ENCODE measurements at regions not wholly inside any gene's neighbourhood (a gene's known extent, or its start where the extent isn't known, plus 50 kb on each side); places are given as distances from the start of the nearest gene placed in this dataset.

DNA sequence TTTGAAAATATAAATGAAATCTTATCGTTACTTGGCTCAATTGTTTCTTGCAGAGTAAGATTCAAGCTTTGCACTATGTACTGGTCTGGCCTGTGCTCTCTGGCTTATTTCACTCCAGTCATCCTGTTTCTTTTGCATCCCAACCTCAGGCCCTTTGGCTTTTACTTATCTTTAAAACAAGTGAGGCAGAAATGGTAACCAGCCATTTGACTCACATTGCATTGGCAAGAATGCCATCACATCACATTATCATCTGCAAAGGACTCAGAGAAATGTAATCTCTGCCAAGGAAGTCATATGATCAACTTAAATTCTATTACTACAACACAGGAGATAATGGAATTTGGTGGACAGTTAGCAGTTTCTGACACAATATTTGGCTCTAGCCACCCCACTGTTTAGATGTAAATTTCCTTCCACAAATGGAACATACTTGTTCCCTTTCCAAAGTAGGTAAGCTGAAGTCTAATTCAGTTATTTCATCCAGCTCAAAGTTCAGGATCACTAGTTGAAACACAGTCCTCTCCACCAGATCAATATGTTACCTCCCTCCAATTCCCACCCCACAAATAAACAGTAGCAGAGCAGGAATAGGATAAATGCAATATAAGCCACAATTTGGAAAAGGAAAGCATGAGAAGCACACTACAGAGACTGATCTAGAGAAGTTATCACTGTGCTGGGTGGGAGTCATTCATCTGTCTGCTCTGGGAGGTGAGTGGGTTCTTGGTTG is 65.0 kb upstream of the DSC1 start:
- POLR2A ChIA-PET, result no interaction called here
- TF ChIP-seq LEF1 (IDR thresholded peaks at IDR 0.05; ENCODE audit: borderline replicate concordance) (no peak), SP1 (IDR thresholded peaks at IDR 0.05) (no peak), L3MBTL2 (conservative IDR thresholded peaks at IDR 0.05) (no peak), ELF4 (IDR thresholded peaks at IDR 0.05) (no peak), SUZ12 (IDR thresholded peaks at IDR 0.05) (no peak), CTBP1 (IDR thresholded peaks at IDR 0.05; ENCODE audit: borderline replicate concordance) (no peak), ZNF384 (IDR thresholded peaks at IDR 0.05) (no peak), FOXA1 (IDR thresholded peaks at IDR 0.05) (no peak), TARDBP (IDR thresholded peaks at IDR 0.05) (no peak)
- TF ChIP-seq, protein P1, sequence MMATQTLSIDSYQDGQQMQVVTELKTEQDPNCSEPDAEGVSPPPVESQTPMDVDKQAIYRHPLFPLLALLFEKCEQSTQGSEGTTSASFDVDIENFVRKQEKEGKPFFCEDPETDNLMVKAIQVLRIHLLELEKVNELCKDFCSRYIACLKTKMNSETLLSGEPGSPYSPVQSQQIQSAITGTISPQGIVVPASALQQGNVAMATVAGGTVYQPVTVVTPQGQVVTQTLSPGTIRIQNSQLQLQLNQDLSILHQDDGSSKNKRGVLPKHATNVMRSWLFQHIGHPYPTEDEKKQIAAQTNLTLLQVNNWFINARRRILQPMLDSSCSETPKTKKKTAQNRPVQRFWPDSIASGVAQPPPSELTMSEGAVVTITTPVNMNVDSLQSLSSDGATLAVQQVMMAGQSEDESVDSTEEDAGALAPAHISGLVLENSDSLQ (IDR thresholded peaks at IDR 0.05), result no peak
- DNase-seq (ENCODE audit: extremely low spot score), result no peak
- CTCF ChIA-PET, result no interaction called here

DNA sequence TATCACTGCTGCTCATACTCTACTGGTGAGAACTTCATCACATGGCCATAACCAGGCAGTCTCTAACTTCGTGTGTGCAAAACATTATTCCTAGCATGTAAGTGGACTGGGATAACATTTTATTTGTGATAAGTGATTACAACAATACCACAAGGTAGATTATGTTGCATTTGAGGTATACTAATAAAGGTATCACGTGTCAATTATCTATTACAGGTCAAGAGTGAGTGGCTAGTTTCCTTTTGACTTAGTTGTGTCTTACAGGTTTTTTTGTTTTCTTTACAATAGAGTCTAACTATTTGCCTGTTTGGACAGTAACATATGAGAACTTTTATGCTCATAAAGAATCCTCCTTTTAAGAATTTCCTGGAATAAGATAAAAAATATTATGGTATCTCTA is 67.2 kb upstream of the DSC1 start:
- no peak for DNase-seq (ENCODE audit: extremely low spot score)
- no peak for TF ChIP-seq FOXA1 (IDR thresholded peaks at IDR 0.05)
- no peak for TF ChIP-seq FOXK2 (IDR thresholded peaks at IDR 0.05)
- TF ChIP-seq HDGF (IDR thresholded peaks at IDR 0.05; ENCODE audit: borderline replicate concordance), result no peak
- no peak for TF ChIP-seq TARDBP (IDR thresholded peaks at IDR 0.05)
- no peak for TF ChIP-seq ELF4 (IDR thresholded peaks at IDR 0.05)
- TF ChIP-seq FOXM1 (IDR thresholded peaks at IDR 0.05; ENCODE audit: borderline replicate concordance), result no peak
- TF ChIP-seq ARNT (IDR thresholded peaks at IDR 0.05), result no peak
- POLR2A ChIA-PET, result no interaction called here
- CTCF ChIA-PET, result no interaction called here

DNA sequence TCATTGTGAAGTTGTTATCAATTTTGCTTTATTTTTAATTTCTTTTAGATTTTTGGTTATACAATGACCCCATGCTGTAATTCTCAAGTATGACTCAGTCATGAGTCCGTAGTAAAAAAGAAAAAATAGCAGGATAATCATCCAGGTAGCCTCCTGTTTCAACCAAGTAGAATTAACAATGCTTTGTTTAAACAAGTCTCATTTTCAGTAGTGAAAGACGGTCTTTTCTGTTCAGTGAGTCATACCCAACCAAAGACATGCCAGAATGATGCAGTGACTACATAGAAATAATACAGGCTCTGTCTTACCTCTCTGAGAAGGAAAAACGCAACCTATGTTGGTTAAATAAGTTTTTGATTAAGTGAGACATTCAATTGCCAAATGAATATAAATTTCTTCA is 67.8 kb upstream of the DSC1 start:
- POLR2A ChIA-PET, result no interaction called here
- CTCF ChIA-PET, result interaction anchor here (0.9 to 1.1 kb wide), 2 partner anchors 11 to 14 kb away, joined by 3 to 4 read pairs; no protein-coding TSS in a partner anchor
- DNase-seq (ENCODE audit: extremely low spot score), result no peak

DNA sequence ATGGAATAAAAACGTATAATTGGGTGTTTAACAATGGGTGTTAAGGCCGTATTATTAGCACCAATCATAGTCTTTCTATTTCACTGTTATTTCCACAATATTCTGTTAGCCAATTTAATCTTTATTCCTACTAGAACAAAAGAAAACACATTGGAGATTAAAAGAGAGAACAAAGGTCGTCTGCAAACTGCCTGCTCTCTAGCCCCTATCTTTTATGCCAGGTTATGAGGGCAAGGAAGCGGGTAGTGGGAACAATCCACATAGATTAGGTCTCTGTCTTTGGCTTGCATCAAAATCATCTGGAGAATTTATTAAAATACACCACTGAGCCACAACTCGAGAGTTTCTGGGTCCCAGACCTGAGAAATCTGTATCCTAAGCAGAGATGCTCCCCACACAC is 69.4 kb upstream of the DSC1 start:
- POLR2A ChIA-PET, result no interaction called here
- no peak for DNase-seq (ENCODE audit: extremely low spot score)
- TF ChIP-seq ZNF384 (IDR thresholded peaks at IDR 0.05) (no peak), ARNT (IDR thresholded peaks at IDR 0.05) (no peak), LEF1 (IDR thresholded peaks at IDR 0.05; ENCODE audit: borderline replicate concordance) (no peak), L3MBTL2 (conservative IDR thresholded peaks at IDR 0.05) (no peak), FOXA1 (IDR thresholded peaks at IDR 0.05) (no peak), ELF4 (IDR thresholded peaks at IDR 0.05) (no peak), FOXK2 (IDR thresholded peaks at IDR 0.05) (no peak), HDGF (IDR thresholded peaks at IDR 0.05; ENCODE audit: borderline replicate concordance) (no peak), SP1 (IDR thresholded peaks at IDR 0.05) (no peak)
- CTCF ChIA-PET, result no interaction called here

More for the DNA sequence above, 67.8 kb upstream of the DSC1 start:
- TF ChIP-seq ARNT (IDR thresholded peaks at IDR 0.05) (no peak), TARDBP (IDR thresholded peaks at IDR 0.05) (no peak), ZNF384 (IDR thresholded peaks at IDR 0.05) (no peak), FOXM1 (IDR thresholded peaks at IDR 0.05; ENCODE audit: borderline replicate concordance) (no peak), NFRKB (IDR thresholded peaks at IDR 0.05) (no peak), CTBP1 (IDR thresholded peaks at IDR 0.05; ENCODE audit: borderline replicate concordance) (no peak), BHLHE40 (IDR thresholded peaks at IDR 0.05; ENCODE audit: borderline replicate concordance) (no peak), FOXK2 (IDR thresholded peaks at IDR 0.05) (no peak), HDGF (IDR thresholded peaks at IDR 0.05; ENCODE audit: borderline replicate concordance) (no peak)

DNA sequence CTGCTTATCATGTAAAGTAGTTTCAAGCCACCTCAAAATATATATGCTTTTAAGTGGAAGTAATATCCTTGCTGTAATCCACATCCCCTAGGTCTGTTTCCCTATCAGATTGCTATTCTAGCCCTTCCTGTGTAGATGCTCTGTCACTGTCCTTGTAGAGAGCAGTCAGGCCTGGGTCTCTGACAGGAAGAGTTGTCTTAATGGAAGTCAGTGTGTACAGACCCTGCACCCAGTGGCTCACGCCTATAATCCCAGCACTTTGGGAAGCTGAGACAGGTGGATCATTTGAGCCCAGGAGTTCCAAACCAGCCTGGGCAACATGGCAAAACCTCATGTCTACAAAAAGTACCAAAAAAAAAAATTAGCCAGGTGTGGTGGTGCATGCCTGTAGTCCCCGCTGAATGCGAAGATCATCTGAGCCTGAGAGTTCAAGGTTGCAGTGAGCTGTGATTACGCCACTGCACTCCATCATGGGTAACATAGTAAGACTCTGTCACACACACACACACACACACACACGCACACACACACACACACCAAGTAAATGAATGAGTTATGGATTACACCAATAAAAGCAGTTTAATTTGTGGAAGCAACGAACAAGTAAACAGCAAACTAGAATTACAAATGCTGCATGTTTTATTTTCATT is 70.2 kb upstream of the DSC1 start:
- TF ChIP-seq NFRKB (IDR thresholded peaks at IDR 0.05) (no peak), CTBP1 (IDR thresholded peaks at IDR 0.05; ENCODE audit: borderline replicate concordance) (no peak), FOXM1 (IDR thresholded peaks at IDR 0.05; ENCODE audit: borderline replicate concordance) (no peak), ELF4 (IDR thresholded peaks at IDR 0.05) (no peak), SUZ12 (IDR thresholded peaks at IDR 0.05) (no peak), SP1 (IDR thresholded peaks at IDR 0.05) (no peak), L3MBTL2 (conservative IDR thresholded peaks at IDR 0.05) (no peak), ARNT (IDR thresholded peaks at IDR 0.05) (no peak), FOXA1 (IDR thresholded peaks at IDR 0.05) (no peak), FOXK2 (IDR thresholded peaks at IDR 0.05) (no peak), ZNF384 (IDR thresholded peaks at IDR 0.05) (no peak), TARDBP (IDR thresholded peaks at IDR 0.05) (no peak), LEF1 (IDR thresholded peaks at IDR 0.05; ENCODE audit: borderline replicate concordance) (no peak), HDGF (IDR thresholded peaks at IDR 0.05; ENCODE audit: borderline replicate concordance) (no peak), BHLHE40 (IDR thresholded peaks at IDR 0.05; ENCODE audit: borderline replicate concordance) (no peak)
- TF ChIP-seq, protein P1 (IDR thresholded peaks at IDR 0.05), result no peak
- CTCF ChIA-PET, result interaction anchor here (1.4 kb wide), 1 partner anchor 9 kb away, joined by 6 read pairs; no protein-coding TSS in a partner anchor
- no peak for DNase-seq (ENCODE audit: extremely low spot score)
- POLR2A ChIA-PET, result no interaction called here

DNA sequence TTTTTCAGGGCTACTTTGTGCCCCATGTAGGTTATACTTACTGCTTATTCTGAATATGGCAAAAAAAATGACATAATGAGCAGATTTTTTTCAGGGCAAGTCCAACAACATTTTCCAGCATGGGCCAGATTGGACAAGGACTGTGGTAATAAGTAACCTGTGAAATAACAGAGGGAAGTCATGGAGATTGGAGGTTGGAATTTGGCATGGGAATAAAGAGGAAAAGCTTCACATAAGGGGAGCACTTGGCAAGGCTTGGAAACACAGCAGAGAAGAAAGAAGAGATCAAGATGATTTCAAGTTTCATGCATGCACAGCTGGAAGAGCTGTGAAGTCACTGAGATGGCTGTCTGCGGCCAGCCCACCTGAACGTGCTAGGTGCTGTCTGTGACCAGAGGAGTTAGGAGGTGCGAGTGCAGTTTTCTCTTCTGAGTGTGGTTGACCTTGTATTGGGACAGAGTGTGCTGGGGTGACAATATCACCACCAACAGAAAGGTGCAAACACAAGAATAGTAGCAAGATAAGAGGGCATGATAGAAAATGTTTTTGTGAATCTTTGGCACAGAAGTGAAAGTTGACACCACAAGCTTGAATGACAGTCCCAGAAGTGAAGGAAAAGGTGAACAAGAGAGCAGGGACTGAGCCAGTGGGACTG is 71.1 kb upstream of the DSC1 start:
- ChIA-PET CTCF (interaction anchor here (0.6 to 1.4 kb wide), 3 partner anchors 8 to 79 kb away, joined by 3 to 6 read pairs (median 4); no protein-coding TSS in a partner anchor), POLR2A (no interaction called here)
- no peak for DNase-seq (ENCODE audit: extremely low spot score)
- TF ChIP-seq CTBP1 (IDR thresholded peaks at IDR 0.05; ENCODE audit: borderline replicate concordance), result no peak
- no peak for TF ChIP-seq ARNT (IDR thresholded peaks at IDR 0.05)
- no peak for TF ChIP-seq SP1 (IDR thresholded peaks at IDR 0.05)
- TF ChIP-seq, protein P1 (IDR thresholded peaks at IDR 0.05), result peak; percentile 52
- no peak for TF ChIP-seq ELF4 (IDR thresholded peaks at IDR 0.05)
